HEK293 (cell line): ENCODE measurements at regions not wholly inside any gene's neighbourhood (a gene's known extent, or its start where the extent isn't known, plus 50 kb on each side); places are given as distances from the start of the nearest gene placed in this dataset.

ENCODE experiments used
- CTCF ChIA-PET: fragments of 350-600 bp; formaldehyde crosslinking; extraction: SDS; loops from one replicate; lab custom pipeline; 2021; ENCODE audit warnings: antibody characterized with exemption; lab: Yijun Ruan, JAX
- POLR2A ChIA-PET: fragments of 300-600 bp; formaldehyde crosslinking; extraction: SDS; loops from one replicate; lab custom pipeline; 2020; ENCODE audit warnings: antibody characterized with exemption, inconsistent platforms; lab: Yijun Ruan, JAX
- H3K27ac ChIP-seq: fragments of 200-500 bp; sonication (Bioruptor generic); 2 replicates; pipeline ENCODE4 v1.5.1; 2014; ENCODE audit warnings: low read depth, low read length, control low read depth, inconsistent platforms; ENCODE audit errors: extremely low read depth
- H3K36me3 ChIP-seq, 2 experiments: fragments of 200-500 bp in 1 of 2; sonication (Bioruptor generic) in 1 of 2; 1 replicate in 1 of 2; 2 replicates in 1 of 2; pipeline ENCODE4 v1.5.1; 2014 to 2017; ENCODE audit warnings: inconsistent platforms in 2 of 2, low read length in 2 of 2; ENCODE audit not compliant: control insufficient read depth in 2 of 2, insufficient read depth in 1 of 2
- H3K4me1 ChIP-seq: fragments of 200-500 bp; sonication (Bioruptor generic); 2 replicates; pipeline ENCODE4 v1.5.1; 2014; ENCODE audit warnings: mild to moderate bottlenecking, low read length, inconsistent platforms; ENCODE audit not compliant: control insufficient read depth, insufficient read depth
- H3K4me3 ChIP-seq: 2 replicates; pipeline ENCODE4 v1.5.1; 2011; ENCODE audit warnings: low read depth, mild to moderate bottlenecking, control low read depth, low read length, moderate library complexity
- H3K9me3 ChIP-seq: fragments of 200-500 bp; sonication (Bioruptor generic); 2 replicates; pipeline ENCODE4 v1.5.1; 2014; ENCODE audit warnings: low read depth, low read length, inconsistent platforms; ENCODE audit not compliant: control insufficient read depth, insufficient read depth
- CTCF ChIP-seq: fragments of 450-650 bp; formaldehyde crosslinking; IDR thresholded peaks from 2 replicates; pipeline ENCODE4 v1.5.1; 2016; ENCODE audit warnings: missing biosample characterization, missing genetic modification characterization
- MZF1 ChIP-seq: fragments of 450-650 bp; formaldehyde crosslinking; IDR thresholded peaks from 2 replicates; pipeline ENCODE4 v1.5.1; 2017; ENCODE audit warnings: missing biosample characterization, missing genetic modification characterization, borderline replicate concordance
- PATZ1 ChIP-seq: fragments of 450-650 bp; formaldehyde crosslinking; IDR thresholded peaks from 2 replicates; pipeline ENCODE4 v1.5.1; 2016; ENCODE audit warnings: missing biosample characterization, missing genetic modification characterization
- SCRT1 ChIP-seq: fragments of 450-650 bp; formaldehyde crosslinking; IDR thresholded peaks from 2 replicates; pipeline ENCODE4 v1.5.1; 2016; ENCODE audit warnings: missing biosample characterization, missing genetic modification characterization, borderline replicate concordance
- SP3 ChIP-seq: fragments of 450-650 bp; formaldehyde crosslinking; IDR thresholded peaks from 2 replicates; pipeline ENCODE4 v1.5.1; 2016; ENCODE audit warnings: missing biosample characterization, missing genetic modification characterization
- SP7 ChIP-seq: fragments of 450-650 bp; formaldehyde crosslinking; IDR thresholded peaks from 2 replicates; pipeline ENCODE4 v1.5.1; 2016; ENCODE audit warnings: missing biosample characterization, missing genetic modification characterization
- ZNF335 ChIP-seq: fragments of 450-650 bp; formaldehyde crosslinking; conservative IDR thresholded peaks from 2 replicates; pipeline ENCODE4 v1.5.1; 2016; ENCODE audit warnings: missing biosample characterization, missing genetic modification characterization
- ZNF341 ChIP-seq: fragments of 450-650 bp; formaldehyde crosslinking; IDR thresholded peaks from 2 replicates; pipeline ENCODE4; 2016; ENCODE audit warnings: low read depth, missing biosample characterization, missing genetic modification characterization
- ZNF391 ChIP-seq: fragments of 450-650 bp; formaldehyde crosslinking; IDR thresholded peaks from 2 replicates; pipeline ENCODE4 v1.5.1; 2016; ENCODE audit warnings: low read depth, missing biosample characterization, missing genetic modification characterization, borderline replicate concordance
- ZNF521 ChIP-seq: fragments of 450-650 bp; formaldehyde crosslinking; IDR thresholded peaks from 2 replicates; pipeline ENCODE4 v1.5.1; 2017; ENCODE audit warnings: missing biosample characterization, mild to moderate bottlenecking, missing genetic modification characterization
- ZNF776 ChIP-seq: fragments of 450-650 bp; formaldehyde crosslinking; IDR thresholded peaks from 2 replicates; pipeline ENCODE4 v1.5.0; 2017; ENCODE audit warnings: missing biosample characterization, missing genetic modification characterization, borderline replicate concordance
- TF ChIP-seq, protein P1 (sequence below): fragments of 450-650 bp; formaldehyde crosslinking; IDR thresholded peaks from 2 replicates; pipeline ENCODE4 v1.5.1; 2017; ENCODE audit warnings: missing biosample characterization, mild to moderate bottlenecking, missing genetic modification characterization, moderate library complexity
- TF ChIP-seq, protein P2 (sequence below): fragments of 450-650 bp; formaldehyde crosslinking; IDR thresholded peaks from 2 replicates; pipeline ENCODE4 v1.5.1; 2016; ENCODE audit warnings: missing biosample characterization, missing genetic modification characterization
- TF ChIP-seq, protein P3 (sequence below): fragments of 450-650 bp; formaldehyde crosslinking; IDR thresholded peaks from 2 replicates; pipeline ENCODE4 v1.5.1; 2016; ENCODE audit warnings: missing biosample characterization, missing genetic modification characterization

DNA sequence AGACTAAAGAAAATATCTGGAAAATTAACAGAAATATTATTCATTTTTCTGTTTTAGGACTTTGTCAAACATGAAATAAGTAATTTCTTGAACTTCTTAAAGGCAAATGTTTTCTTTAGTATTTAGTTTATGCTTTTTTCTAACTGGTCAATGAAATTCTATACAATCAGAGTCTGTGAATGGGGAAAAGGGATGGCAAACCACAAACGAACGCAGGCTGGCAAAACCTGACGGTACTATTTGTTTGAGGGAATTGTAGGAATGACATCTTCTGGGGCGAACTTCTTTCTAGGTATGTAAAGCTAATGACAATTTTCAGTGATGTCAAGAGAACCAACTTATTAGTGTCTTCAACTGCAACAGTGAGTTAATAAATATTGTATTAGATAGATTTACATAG is 156.0 kb downstream of the SIPA1L2 start:
- ChIA-PET CTCF (interaction anchor here (0.7 to 1.5 kb wide), 4 partner anchors 14 to 156 kb away, joined by 3 to 5 read pairs (median 4); partner anchors contain the start of gene SIPA1L2), POLR2A (no interaction called here)
- H3K36me3 ChIP-seq: peaks cover 4 to 5% of the 10 kb centered on the region in 2 experiments; a peak in 2 of 3 replicates
- no peak overlapping the region for H3K27ac ChIP-seq
- no peak for TF ChIP-seq ZNF776 (tag by site-specific recombination)
- TF ChIP-seq, protein P1, sequence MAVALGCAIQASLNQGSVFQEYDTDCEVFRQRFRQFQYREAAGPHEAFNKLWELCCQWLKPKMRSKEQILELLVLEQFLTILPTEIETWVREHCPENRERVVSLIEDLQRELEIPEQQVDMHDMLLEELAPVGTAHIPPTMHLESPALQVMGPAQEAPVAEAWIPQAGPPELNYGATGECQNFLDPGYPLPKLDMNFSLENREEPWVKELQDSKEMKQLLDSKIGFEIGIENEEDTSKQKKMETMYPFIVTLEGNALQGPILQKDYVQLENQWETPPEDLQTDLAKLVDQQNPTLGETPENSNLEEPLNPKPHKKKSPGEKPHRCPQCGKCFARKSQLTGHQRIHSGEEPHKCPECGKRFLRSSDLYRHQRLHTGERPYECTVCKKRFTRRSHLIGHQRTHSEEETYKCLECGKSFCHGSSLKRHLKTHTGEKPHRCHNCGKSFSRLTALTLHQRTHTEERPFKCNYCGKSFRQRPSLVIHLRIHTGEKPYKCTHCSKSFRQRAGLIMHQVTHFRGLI (tag by site-specific recombination): peak; percentile 100
- H3K4me3 ChIP-seq: no peak overlapping the region
- peaks cover 17% of the 10 kb centered on the region for H3K4me1 ChIP-seq
- H3K9me3 ChIP-seq: no peaks in the 10 kb centered on the region

DNA sequence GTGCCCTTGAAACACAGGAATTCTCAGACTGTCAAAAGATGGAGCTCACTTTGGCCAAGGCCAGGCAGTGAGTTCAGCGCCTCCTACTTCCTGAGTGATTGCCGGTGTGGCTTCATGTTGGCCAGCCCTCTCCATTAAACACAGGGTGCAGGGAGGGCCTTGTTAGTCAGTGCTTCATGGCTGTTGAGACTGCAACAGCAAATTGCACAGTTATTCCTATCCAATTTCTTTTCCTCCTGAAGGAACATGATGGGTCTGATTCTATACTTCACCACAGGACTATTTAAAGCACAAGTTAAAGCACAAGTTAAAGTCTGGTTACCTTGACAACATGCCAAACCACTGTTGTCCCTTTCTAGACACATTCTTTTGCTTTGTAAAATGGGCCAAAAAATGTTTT is 156.6 kb downstream of the SIPA1L2 start:
- Histone ChIP-seq H3K27ac (no peak overlapping the region), H3K36me3 (peaks cover 4 to 5% of the 10 kb centered on the region in 2 experiments; a peak in 2 of 3 replicates), H3K4me1 (peaks cover 17% of the 10 kb centered on the region), H3K9me3 (no peaks in the 10 kb centered on the region), H3K4me3 (no peak overlapping the region)
- ChIA-PET POLR2A (no interaction called here), CTCF (interaction anchor here (1.2 to 1.5 kb wide), 2 partner anchors 13 to 157 kb away, joined by 4 to 5 read pairs; partner anchors contain the start of gene SIPA1L2)
- no peak for TF ChIP-seq ZNF391
- peak; percentile 44; the same call in 1 of the 2 replicates for TF ChIP-seq SP7 (tag by site-specific recombination)
- TF ChIP-seq, protein P2, sequence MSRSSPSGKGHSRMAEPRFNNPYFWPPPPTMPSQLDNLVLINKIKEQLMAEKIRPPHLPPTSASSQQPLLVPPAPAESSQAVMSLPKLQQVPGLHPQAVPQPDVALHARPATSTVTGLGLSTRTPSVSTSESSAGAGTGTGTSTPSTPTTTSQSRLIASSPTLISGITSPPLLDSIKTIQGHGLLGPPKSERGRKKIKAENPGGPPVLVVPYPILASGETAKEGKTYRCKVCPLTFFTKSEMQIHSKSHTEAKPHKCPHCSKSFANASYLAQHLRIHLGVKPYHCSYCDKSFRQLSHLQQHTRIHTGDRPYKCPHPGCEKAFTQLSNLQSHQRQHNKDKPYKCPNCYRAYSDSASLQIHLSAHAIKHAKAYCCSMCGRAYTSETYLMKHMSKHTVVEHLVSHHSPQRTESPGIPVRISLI (tag by site-specific recombination): no peak
- no peak for TF ChIP-seq ZNF521 (tag by site-specific recombination)
- TF ChIP-seq ZNF341: 0 out of 2 replicates have a peak, but pooled peaks have one; percentile 22
- TF ChIP-seq SCRT1 (tag by site-specific recombination): no peak
- no peak for TF ChIP-seq ZNF776 (tag by site-specific recombination)
- no peak for TF ChIP-seq CTCF (tag by site-specific recombination)
- peak; percentile 35 for TF ChIP-seq SP3 (tag by site-specific recombination)
- TF ChIP-seq, protein P3, sequence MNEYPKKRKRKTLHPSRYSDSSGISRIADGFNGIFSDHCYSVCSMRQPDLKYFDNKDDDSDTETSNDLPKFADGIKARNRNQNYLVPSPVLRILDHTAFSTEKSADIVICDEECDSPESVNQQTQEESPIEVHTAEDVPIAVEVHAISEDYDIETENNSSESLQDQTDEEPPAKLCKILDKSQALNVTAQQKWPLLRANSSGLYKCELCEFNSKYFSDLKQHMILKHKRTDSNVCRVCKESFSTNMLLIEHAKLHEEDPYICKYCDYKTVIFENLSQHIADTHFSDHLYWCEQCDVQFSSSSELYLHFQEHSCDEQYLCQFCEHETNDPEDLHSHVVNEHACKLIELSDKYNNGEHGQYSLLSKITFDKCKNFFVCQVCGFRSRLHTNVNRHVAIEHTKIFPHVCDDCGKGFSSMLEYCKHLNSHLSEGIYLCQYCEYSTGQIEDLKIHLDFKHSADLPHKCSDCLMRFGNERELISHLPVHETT (tag by site-specific recombination): no peak
- TF ChIP-seq PATZ1 (tag by site-specific recombination): no peak
- TF ChIP-seq MZF1 (tag by site-specific recombination): 0 out of 2 replicates have a peak, but pooled peaks have one; percentile 6
- 0 out of 2 replicates have a peak, but pooled peaks have one; percentile 21 for TF ChIP-seq ZNF335
